NCI-H446 treated with DMSO at 0.1 percent for 48 hours (cell line): ENCODE measurements at regions not wholly inside any gene's neighbourhood (a gene's known extent, or its start where the extent isn't known, plus 50 kb on each side); places are given as distances from the start of the nearest gene placed in this dataset.

ENCODE experiments used
- DNase-seq: peaks from one replicate; lab custom pipeline; 2025; lab: John Stamatoyannopoulos, UW

GRCh38 chr4:167475951-167476350 is 241.7 kb upstream of the SPOCK3 start:
- DNase-seq, result no peak

- DNase-seq, result no peak
Measured at GRCh38 chr4:167492007-167492406, 257.7 kb upstream of the SPOCK3 start.

- no peak for DNase-seq
Measured at GRCh38 chr4:167509551-167509950, 275.3 kb upstream of the SPOCK3 start.

GRCh38 chr4:167524091-167524490 is 289.8 kb upstream of the SPOCK3 start:
- DNase-seq, result no peak

DNA sequence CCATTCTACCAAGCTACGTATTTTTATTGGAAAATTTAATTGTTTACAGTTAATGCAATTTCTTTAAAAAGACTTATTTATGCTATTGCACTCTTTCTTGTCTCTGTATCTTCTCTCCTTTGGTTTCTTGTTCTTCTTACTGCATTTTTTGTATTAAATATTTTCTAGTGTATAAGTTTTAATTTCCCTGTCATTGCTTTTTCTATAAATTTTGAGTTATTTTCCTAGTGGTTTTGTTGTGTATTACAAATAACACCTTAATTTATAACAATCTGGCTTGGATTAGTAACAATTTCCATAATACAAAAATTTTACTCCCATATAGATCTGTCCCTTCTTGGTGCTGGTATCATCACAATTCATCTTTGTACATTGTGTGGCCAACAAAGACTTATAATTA is 303.5 kb upstream of the SPOCK3 start:
- no peak for DNase-seq

GRCh38 chr4:167541286-167541685 is 307.0 kb upstream of the SPOCK3 start:
- DNase-seq, result no peak

- no peak for DNase-seq
Measured at GRCh38 chr4:167544391-167544790, 310.1 kb upstream of the SPOCK3 start.

DNA sequence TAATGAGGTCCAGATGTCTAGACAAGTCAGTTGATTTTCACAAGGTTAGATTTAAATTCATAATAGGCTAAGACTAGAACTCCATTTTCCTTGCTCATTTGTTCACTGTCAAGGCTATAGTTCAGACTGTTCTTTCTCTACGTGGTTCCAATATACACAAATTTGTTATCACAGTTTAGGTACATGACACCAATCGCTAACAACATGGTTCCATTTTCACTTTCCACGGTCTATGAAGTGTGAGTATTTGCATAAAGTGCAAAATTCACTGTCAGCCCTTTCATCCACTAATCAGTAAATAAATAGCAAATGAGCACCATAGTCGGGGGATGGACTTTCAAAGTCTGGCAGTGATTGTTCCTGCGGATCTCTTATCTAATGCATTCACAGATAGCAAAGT is 315.7 kb upstream of the SPOCK3 start:
- DNase-seq, result no peak

DNA sequence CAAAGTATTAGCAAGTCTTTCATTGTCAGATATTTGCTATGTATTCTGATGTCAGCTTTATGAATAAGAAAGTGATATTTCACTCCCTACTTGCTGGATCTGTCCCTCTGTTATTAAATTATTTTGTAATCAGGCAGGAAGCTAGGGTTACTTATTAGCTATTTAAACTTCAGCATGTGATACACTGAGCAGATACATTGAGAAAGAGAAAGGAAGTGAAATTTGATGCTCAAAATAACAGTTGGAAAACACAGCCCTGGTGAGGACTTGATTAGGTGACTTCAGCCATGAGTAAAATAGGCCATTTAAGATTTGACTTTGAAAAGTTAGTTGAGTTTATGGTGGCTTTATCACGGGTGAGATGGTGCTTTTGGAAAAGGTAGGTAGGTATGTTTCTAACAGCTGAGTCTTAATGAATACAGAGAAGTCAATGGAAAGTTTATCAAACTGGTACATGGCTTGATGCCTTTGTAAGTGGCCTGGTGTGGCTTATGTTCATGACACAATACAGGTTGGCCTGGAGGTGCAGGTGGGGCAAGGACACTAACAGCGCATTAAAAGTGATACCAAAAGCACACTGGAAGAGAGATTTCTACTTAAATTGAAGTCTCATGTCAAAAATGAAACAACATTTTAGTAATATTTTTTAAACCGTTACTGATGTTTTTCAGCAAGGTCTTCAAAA is 321.2 kb upstream of the SPOCK3 start:
- DNase-seq, result no peak

GRCh38 chr4:167578906-167579305 is 344.6 kb upstream of the SPOCK3 start:
- DNase-seq, result no peak

DNA sequence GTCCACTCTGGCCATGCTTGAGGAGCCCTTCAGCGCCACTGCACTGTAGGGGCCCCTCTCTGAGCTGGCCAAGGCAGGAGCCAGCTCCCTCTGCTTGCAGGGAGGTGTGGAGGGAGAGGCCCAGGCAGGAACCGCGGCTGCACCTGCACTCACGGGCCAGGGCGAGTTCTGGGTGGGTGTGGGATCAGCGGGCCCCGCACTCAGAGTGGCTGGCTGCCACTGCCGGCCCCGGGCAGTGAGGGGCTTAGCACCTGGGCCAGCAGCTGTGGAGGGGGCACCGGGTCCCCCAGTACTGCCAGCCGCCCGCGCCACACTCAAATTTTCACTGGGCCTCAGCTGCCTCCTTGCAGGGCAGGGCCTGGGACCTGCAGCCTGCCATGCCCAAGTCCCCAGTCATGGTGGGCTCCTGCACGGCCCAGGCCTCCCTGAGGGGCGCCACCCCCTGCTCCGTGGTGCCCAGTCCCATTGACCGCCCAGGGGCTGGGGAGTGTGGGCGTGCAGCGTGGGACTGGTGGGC is 347.2 kb upstream of the SPOCK3 start:
- no peak for DNase-seq

DNA sequence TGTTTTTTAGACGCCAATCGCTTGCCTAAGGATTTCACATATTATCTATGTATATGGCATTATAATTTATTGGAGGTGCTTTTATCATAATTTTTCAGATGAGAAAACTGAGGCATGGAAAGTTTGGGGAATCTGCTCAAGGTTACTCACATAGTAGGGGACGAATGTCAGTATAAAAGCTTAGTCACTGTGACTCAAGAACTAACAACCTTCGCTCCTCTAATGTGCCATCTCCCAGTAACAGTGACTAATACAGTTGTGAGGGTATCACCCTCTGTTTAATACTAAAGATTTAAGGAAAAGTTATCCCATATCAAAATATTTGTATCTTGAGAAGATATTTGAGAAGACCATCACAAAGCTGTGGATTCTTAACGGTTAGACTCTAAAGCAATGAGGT is 353.1 kb upstream of the SPOCK3 start:
- DNase-seq, result no peak

- no peak for DNase-seq
Measured at GRCh38 chr4:167595898-167596297, 361.6 kb upstream of the SPOCK3 start.

- DNase-seq, result no peak
Measured at GRCh38 chr4:167602157-167602556, 367.9 kb upstream of the SPOCK3 start.

DNA sequence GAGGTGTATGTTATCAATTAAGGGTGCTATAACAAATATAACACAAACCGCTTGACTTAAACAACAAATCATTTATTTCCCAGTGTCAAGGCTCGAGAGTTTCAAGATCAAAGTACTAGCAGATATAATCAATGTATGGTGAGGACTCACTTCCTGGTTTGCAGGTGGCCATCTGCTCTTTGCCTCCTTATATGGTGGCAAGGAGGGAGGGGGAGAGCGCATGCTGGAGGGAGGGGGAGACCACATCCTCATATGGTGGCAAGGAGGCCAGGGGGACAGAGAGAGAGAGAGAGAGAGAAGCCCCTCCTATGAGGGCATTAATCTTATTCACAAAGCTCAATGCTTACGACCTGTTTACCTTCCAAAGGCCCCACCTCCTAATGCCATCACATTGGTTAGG is 372.3 kb upstream of the SPOCK3 start:
- DNase-seq, result no peak

DNA sequence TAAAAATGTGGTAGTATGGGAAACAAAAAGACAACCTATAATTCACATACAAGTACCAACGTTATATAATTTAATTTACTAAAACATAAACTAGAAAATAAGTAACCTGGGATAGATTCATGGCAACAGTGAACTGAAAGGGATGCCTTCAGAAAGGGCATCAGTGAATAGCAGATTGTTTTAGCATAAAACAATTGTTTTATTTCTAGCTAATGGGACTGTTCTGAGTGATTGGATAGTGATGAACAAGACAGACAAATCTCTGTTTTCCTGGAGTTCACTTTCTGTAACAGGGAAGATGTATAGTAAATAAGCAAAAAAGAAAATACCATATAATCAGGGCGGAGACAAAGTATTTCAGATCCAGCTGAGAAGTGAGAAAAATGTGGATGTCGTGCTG is 379.1 kb upstream of the SPOCK3 start:
- no peak for DNase-seq

GRCh38 chr4:167614866-167615265 is 380.6 kb upstream of the SPOCK3 start:
- DNase-seq, result no peak

- DNase-seq, result no peak
Measured at GRCh38 chr4:167616476-167616875, 382.2 kb upstream of the SPOCK3 start.

- peak; percentile 17 for DNase-seq
Measured at GRCh38 chr4:167622481-167623240, 388.4 kb upstream of the SPOCK3 start.

DNA sequence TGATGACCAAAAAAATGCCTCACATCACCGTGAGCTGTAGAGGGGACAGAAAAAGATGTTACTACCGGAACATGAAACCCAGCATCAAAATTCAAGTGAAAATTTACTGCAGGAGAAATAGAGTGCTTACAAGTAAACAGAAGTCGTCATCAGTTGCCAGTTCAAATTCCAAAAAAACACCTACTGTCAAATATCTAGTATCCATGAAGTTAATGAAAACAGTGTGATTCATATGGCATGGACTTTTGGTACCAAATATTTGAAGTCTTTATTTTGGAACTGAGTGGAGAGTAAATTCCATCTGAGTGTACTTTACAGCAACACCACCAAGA is 388.9 kb upstream of the SPOCK3 start:
- DNase-seq, result no peak

GRCh38 chr4:167629272-167629671 is 395.0 kb upstream of the SPOCK3 start:
- DNase-seq, result no peak

GRCh38 chr4:167642250-167642649 is 408.0 kb upstream of the SPOCK3 start:
- DNase-seq, result no peak

DNA sequence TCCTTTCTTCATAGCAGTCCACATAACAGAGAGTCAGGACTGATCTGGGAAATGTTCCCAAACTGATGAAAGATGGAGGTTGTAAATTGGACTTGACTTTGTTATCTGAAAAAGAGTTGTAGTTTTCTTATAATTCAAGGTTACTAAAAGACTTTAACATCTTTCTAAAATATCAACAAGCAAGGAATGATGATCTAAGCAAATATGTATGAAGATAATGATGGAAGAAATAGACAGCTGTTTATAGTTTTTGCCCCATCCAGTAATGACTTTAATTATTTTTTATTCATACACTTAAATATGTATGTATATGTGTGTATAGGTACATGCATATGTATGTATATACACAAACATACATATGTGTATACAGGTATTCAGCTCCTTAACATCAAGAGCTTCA is 411.1 kb upstream of the SPOCK3 start:
- no peak for DNase-seq

- no peak for DNase-seq
Measured at GRCh38 chr4:167652267-167652666, 418.0 kb upstream of the SPOCK3 start.
